GM10847 (cell line): ENCODE measurements at regions not wholly inside any gene's neighbourhood (a gene's known extent, or its start where the extent isn't known, plus 50 kb on each side); places are given as distances from the start of the nearest gene placed in this dataset.

Source experiments
- POLR2A ChIP-seq: IDR thresholded peaks from 2 replicates; pipeline ENCODE4 v1.6.1; 2011; ENCODE audit not compliant: insufficient read length; ENCODE audit errors: extremely low read depth

GRCh38 chr5:8396246-8396645, 527.3 kb downstream of the MTRR start:
- TF ChIP-seq POLR2A = no peak

GRCh38 chr5:8396756-8397155, 527.8 kb downstream of the MTRR start:
- no peak for TF ChIP-seq POLR2A

GRCh38 chr5:8399471-8399870, 530.5 kb downstream of the MTRR start:
- TF ChIP-seq POLR2A = no peak

- no peak for TF ChIP-seq POLR2A
Observed at GRCh38 chr5:8408258-8408657, 539.3 kb downstream of the MTRR start.

- TF ChIP-seq POLR2A = no peak
Observed at GRCh38 chr5:8410618-8411017, 541.7 kb downstream of the MTRR start.

- no peak for TF ChIP-seq POLR2A
Observed at GRCh38 chr5:8413975-8414374, 545.0 kb downstream of the MTRR start.

- no peak for TF ChIP-seq POLR2A
Observed at GRCh38 chr5:8417316-8418048, 548.5 kb downstream of the MTRR start.

- no peak for TF ChIP-seq POLR2A
Observed at GRCh38 chr5:8418049-8418426, 549.1 kb downstream of the MTRR start.

GRCh38 chr5:8429778-8430758, 561.1 kb downstream of the MTRR start:
- TF ChIP-seq POLR2A = no peak

- no peak for TF ChIP-seq POLR2A
Observed at GRCh38 chr5:8434501-8434900, 565.6 kb downstream of the MTRR start.

- no peak for TF ChIP-seq POLR2A
Observed at GRCh38 chr5:8436924-8437323, 568.0 kb downstream of the MTRR start.

- TF ChIP-seq POLR2A = no peak
Observed at GRCh38 chr5:8445139-8445538, 576.2 kb downstream of the MTRR start.

GRCh38 chr5:8446179-8446578, 577.2 kb downstream of the MTRR start:
- no peak for TF ChIP-seq POLR2A

- no peak for TF ChIP-seq POLR2A
Observed at GRCh38 chr5:8456846-8457186, 587.9 kb downstream of the MTRR start.

GRCh38 chr5:8457187-8458037, 588.5 kb downstream of the MTRR start:
- TF ChIP-seq POLR2A = peak; percentile 16
